HCT116 (cell line): ENCODE measurements at regions not wholly inside any gene's neighbourhood (a gene's known extent, or its start where the extent isn't known, plus 50 kb on each side); places are given as distances from the start of the nearest gene placed in this dataset.
A peak's percentile ranks its signal among the peaks of the same experiment; 100 is the strongest.
"Not testable (repeated sequence)": the region's sequence is repeated elsewhere in the genome, so short reads cannot be mapped to it uniquely, and the experiment has no call there.

Experiments
- ATAC-seq: fragments of 200-7000 bp; cut with Tn5 transposase; 2 replicates; pipeline ENCODE4 v1.9.1; 2020; ENCODE audit warnings: mild to moderate bottlenecking, moderate library complexity
- BruUV-seq: library from RNA; stranded (reverse); fragments of 400-500 nt; replicated peaks from 2 replicates; lab custom pipeline; 2021; lab: Mats Ljungman, UMichigan
- CTCF ChIA-PET: fragments of 300-600 bp; sonication (Branson Sonifier 250); formaldehyde crosslinking; loops from one replicate; lab custom pipeline; 2021; ENCODE audit warnings: antibody characterized with exemption; lab: Charles Lee
- POLR2A ChIA-PET: fragments of 300-600, 350-600 bp; sonication (Branson Sonifier 250); formaldehyde crosslinking; loops from one replicate; lab custom pipeline; 2021; ENCODE audit warnings: antibody characterized with exemption; lab: Charles Lee
- RAD21 ChIA-PET, 2 experiments: fragments of 300-600 bp; sonication (Branson Sonifier 250); formaldehyde crosslinking; loops; one replicate each; lab custom pipeline; 2023; ENCODE audit warnings: low total read pairs in 2 of 2; ENCODE audit not compliant: uncharacterized antibody in 2 of 2, unreplicated experiment in 2 of 2, low non-redundant PET in 1 of 2; lab: Charles Lee
- DNase-seq: peaks from one replicate; pipeline ENCODE4 v3.0.0-alpha.2; 2010; ENCODE audit warnings: low read depth, low spot score
- H2AFZ ChIP-seq: fragments of 200-600 bp; shearing (Covaris generic), sonication (generic); 2 replicates; pipeline ENCODE4 v1.6.1; 2017; ENCODE audit warnings: low read depth, mixed run types, mixed read lengths, antibody characterized with exemption, low read length; ENCODE audit not compliant: poor library complexity, severe bottlenecking
- H3K27ac ChIP-seq: 2 replicates; pipeline ENCODE4 v1.5.1; 2012; ENCODE audit warnings: low read depth, low read length
- H3K27me3 ChIP-seq: fragments of 200-600 bp; sonication (generic); 2 replicates; pipeline ENCODE4 v1.6.1; 2016; ENCODE audit warnings: mixed run types, low read length, mixed read lengths; ENCODE audit not compliant: insufficient read depth
- H3K36me3 ChIP-seq, 2 experiments: fragments of 200-500 bp in 1 of 2; fragments of 200-600 bp in 1 of 2; sonication (Bioruptor generic) in 1 of 2; sonication (generic) in 1 of 2; 2 replicates each; pipeline versions ENCODE4 v1.5.1 to v1.6.1; 2014 to 2016; ENCODE audit warnings: low read length in 2 of 2, inconsistent platforms in 1 of 2, mixed read lengths in 1 of 2, mixed run types in 1 of 2; ENCODE audit not compliant: insufficient read depth in 2 of 2, control insufficient read depth in 1 of 2
- H3K4me1 ChIP-seq, 2 experiments: fragments of 200-600 bp in 1 of 2; sonication (generic) in 1 of 2; 2 replicates each; pipeline versions ENCODE4 v1.5.1 to v1.6.1; 2012 to 2017; ENCODE audit warnings: low read length in 2 of 2, inconsistent platforms in 1 of 2, mild to moderate bottlenecking in 1 of 2, mixed read lengths in 1 of 2, mixed run types in 1 of 2, moderate library complexity in 1 of 2; ENCODE audit not compliant: insufficient read depth in 2 of 2, control insufficient read depth in 1 of 2
- H3K4me2 ChIP-seq: fragments of 200-600 bp; sonication (generic); 2 replicates; pipeline ENCODE4 v1.6.1; 2017; ENCODE audit warnings: mixed run types, low read length, mixed read lengths
- H3K4me3 ChIP-seq, 2 experiments: fragments of 200-600 bp in 1 of 2; sonication (generic) in 1 of 2; replicated peaks in 1 of 2; 2 replicates each; pipeline ENCODE4 v1.5.1; 2011 to 2016; ENCODE audit warnings: low read length in 2 of 2, control low read depth in 1 of 2, low read depth in 1 of 2, mild to moderate bottlenecking in 1 of 2, mixed read lengths in 1 of 2, mixed run types in 1 of 2
- H3K79me2 ChIP-seq: fragments of 200-600 bp; sonication (generic); 2 replicates; pipeline ENCODE4 v1.6.1; 2017; ENCODE audit warnings: mild to moderate bottlenecking, mixed run types, low read length, moderate library complexity, mixed read lengths; ENCODE audit not compliant: insufficient read depth
- H3K9ac ChIP-seq: fragments of 200-600 bp; sonication (generic); 2 replicates; pipeline ENCODE4 v1.6.1; 2016; ENCODE audit warnings: low read length, mixed read lengths
- H3K9me2 ChIP-seq: fragments of 200-600 bp; sonication (generic), shearing (Covaris generic); 2 replicates; pipeline ENCODE4 v1.6.1; 2017; ENCODE audit warnings: mixed run types, mild to moderate bottlenecking, moderate library complexity; ENCODE audit not compliant: insufficient read depth
- H3K9me3 ChIP-seq, 2 experiments: fragments of 200-500 bp in 1 of 2; fragments of 200-600 bp in 1 of 2; sonication (Bioruptor generic) in 1 of 2; sonication (generic) in 1 of 2; 2 replicates each; pipeline ENCODE4 v1.6.1; 2014 to 2017; ENCODE audit warnings: low read length in 2 of 2, mixed read lengths in 2 of 2, inconsistent platforms in 1 of 2, low read depth in 1 of 2, mild to moderate bottlenecking in 1 of 2, mixed run types in 1 of 2, moderate library complexity in 1 of 2; ENCODE audit not compliant: control insufficient read depth in 1 of 2, insufficient read depth in 1 of 2
- H4K20me1 ChIP-seq: fragments of 200-600 bp; sonication (generic), shearing (Covaris generic); 2 replicates; pipeline ENCODE4 v1.6.1; 2017; ENCODE audit warnings: mixed run types, mild to moderate bottlenecking, moderate library complexity; ENCODE audit not compliant: insufficient read depth
- CTCF ChIP-seq, 3 experiments: fragments of 200-600 bp in 1 of 3; sonication (generic) in 1 of 3; IDR thresholded peaks in 2 of 3; conservative IDR thresholded peaks in 1 of 3; 2 replicates each; pipeline ENCODE4 v1.5.1; 2012 to 2017; ENCODE audit warnings: low read depth in 2 of 3, low read length in 2 of 3, antibody characterized with exemption in 1 of 3, borderline replicate concordance in 1 of 3, control low read depth in 1 of 3, mild to moderate bottlenecking in 1 of 3, mixed read lengths in 1 of 3, mixed run types in 1 of 3, moderate library complexity in 1 of 3; ENCODE audit not compliant: insufficient read depth in 1 of 3
- RAD21 ChIP-seq: IDR thresholded peaks from 2 replicates; pipeline ENCODE4 v1.6.1; 2012; ENCODE audit warnings: low read depth, mild to moderate bottlenecking
- intact Hi-C: fragments of 100-400 bp; cut with micrococcal nuclease; formaldehyde crosslinking; loops from 2 replicates; pipeline ENCODE4 v1.10.0; 2022

- CTCF ChIA-PET = interaction anchor here (0.7 to 0.9 kb wide), 4 partner anchors 9 to 448 kb away, joined by 3 to 6 read pairs (median 3); no protein-coding TSS in a partner anchor
- H2AFZ ChIP-seq, BruUV-seq, RAD21 ChIA-PET, H3K4me1 ChIP-seq, H3K27ac ChIP-seq, DNase-seq, H3K79me2 ChIP-seq, POLR2A ChIA-PET, H3K27me3 ChIP-seq, H3K9me2 ChIP-seq, H3K4me3 ChIP-seq, H3K36me3 ChIP-seq, H3K4me2 ChIP-seq, H4K20me1 ChIP-seq, H3K9me3 ChIP-seq, H3K9ac ChIP-seq: not testable (repeated sequence)
- TF ChIP-seq RAD21 (peak; percentile 27; the same call in 1 of the 2 replicates), CTCF (IDR thresholded peaks at IDR 0.05 in 2 of 3, conservative IDR thresholded peaks at IDR 0.05 in 1 of 3; ENCODE audit: borderline replicate concordance in 1 of 3, insufficient read depth in 1 of 3, low read depth in 2 of 3, low read length in 2 of 3) (peak; percentile 8 to 34 (median 23); a peak in 2 of 6 replicates)
- intact Hi-C loops = loop anchor here (10.0 kb wide), 1 partner anchor 109 kb away; no protein-coding TSS in a partner anchor
- ATAC-seq = peak; percentile 61
Observed at GRCh38 chr5:86566030-86566429, 51.7 kb upstream of the COX7C start.
